Mammary epithelial cell (primary cell): ENCODE measurements at regions not wholly inside any gene's neighbourhood (a gene's known extent, or its start where the extent isn't known, plus 50 kb on each side); places are given as distances from the start of the nearest gene placed in this dataset.
"Not testable (repeated sequence)": the region's sequence is repeated elsewhere in the genome, so short reads cannot be mapped to it uniquely, and the experiment has no call there.

Experiments used
- EZH2 ChIP-seq: IDR thresholded peaks from 2 replicates; pipeline ENCODE4 v1.6.1; 2012; ENCODE audit warnings: low read length, inconsistent platforms, borderline replicate concordance
- TF ChIP-seq, protein P1 (sequence below), 2 donors: IDR thresholded peaks in 1 of 2; conservative IDR thresholded peaks in 1 of 2; 2 replicates each; pipeline ENCODE4 v1.5.1; 2011 to 2012; ENCODE audit warnings: inconsistent platforms in 2 of 2, low read length in 2 of 2, mild to moderate bottlenecking in 2 of 2, control low read depth in 1 of 2, low read depth in 1 of 2; ENCODE audit not compliant: insufficient read depth in 1 of 2; ENCODE audit errors: extremely low read depth in 1 of 2

DNA sequence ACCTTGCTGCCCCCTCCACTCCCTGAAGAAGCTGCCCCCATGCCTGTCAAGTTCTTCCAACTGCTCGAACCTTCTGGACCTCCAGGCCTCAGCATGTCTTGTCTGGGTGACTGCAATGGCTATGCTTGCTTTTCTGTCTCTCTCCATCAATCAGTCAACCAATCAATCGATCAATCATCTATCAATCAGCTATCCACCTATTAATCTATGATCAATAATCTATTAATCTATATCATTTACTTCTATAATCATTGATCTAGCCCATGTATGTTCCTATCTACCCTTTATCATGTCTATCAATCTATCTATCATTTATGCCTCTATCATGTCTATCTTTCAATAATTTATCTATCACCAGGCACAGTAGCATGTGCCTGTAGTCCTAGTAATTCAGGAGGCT is 1069.7 kb downstream of the RPIA start:
- TF ChIP-seq, protein P1, sequence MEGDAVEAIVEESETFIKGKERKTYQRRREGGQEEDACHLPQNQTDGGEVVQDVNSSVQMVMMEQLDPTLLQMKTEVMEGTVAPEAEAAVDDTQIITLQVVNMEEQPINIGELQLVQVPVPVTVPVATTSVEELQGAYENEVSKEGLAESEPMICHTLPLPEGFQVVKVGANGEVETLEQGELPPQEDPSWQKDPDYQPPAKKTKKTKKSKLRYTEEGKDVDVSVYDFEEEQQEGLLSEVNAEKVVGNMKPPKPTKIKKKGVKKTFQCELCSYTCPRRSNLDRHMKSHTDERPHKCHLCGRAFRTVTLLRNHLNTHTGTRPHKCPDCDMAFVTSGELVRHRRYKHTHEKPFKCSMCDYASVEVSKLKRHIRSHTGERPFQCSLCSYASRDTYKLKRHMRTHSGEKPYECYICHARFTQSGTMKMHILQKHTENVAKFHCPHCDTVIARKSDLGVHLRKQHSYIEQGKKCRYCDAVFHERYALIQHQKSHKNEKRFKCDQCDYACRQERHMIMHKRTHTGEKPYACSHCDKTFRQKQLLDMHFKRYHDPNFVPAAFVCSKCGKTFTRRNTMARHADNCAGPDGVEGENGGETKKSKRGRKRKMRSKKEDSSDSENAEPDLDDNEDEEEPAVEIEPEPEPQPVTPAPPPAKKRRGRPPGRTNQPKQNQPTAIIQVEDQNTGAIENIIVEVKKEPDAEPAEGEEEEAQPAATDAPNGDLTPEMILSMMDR (conservative IDR thresholded peaks at IDR 0.05 in 1 of 2, IDR thresholded peaks at IDR 0.05 in 1 of 2; ENCODE audit: extremely low read depth in 1 of 2, insufficient read depth in 1 of 2, low read depth in 1 of 2, low read length in 2 of 2): not testable (repeated sequence)
- TF ChIP-seq EZH2: not testable (repeated sequence)
